Caco-2 (cell line): ENCODE measurements at regions not wholly inside any gene's neighbourhood (a gene's known extent, or its start where the extent isn't known, plus 50 kb on each side); places are given as distances from the start of the nearest gene placed in this dataset.
A peak's percentile ranks its signal among the peaks of the same experiment; 100 is the strongest.

Source experiments
- BruUV-seq: library from RNA; stranded (reverse); fragments of 400-500 nt; replicated peaks from 2 replicates; lab custom pipeline; 2021; lab: Mats Ljungman, UMichigan
- CTCF ChIA-PET: fragments of 300-600 bp; sonication (Branson Sonifier 250); formaldehyde crosslinking; loops from one replicate; lab custom pipeline; 2022; ENCODE audit warnings: antibody characterized with exemption; lab: Charles Lee
- POLR2A ChIA-PET: fragments of 300-600 bp; sonication (Branson Sonifier 250); formaldehyde crosslinking; loops from one replicate; lab custom pipeline; 2022; ENCODE audit warnings: antibody characterized with exemption; lab: Charles Lee
- DNase-seq, 2 experiments: peaks; one replicate each; pipeline versions ENCODE4 v3.0.0 to v3.0.0-alpha.2; 2020 to 2022
- H3K27me3 ChIP-seq: replicated peaks from 2 replicates; pipeline ENCODE4 v1.6.0; 2011; ENCODE audit warnings: low read length; ENCODE audit not compliant: control insufficient read depth, insufficient read depth
- H3K36me3 ChIP-seq: 2 replicates; pipeline ENCODE4 v1.5.1; 2011; ENCODE audit warnings: low read length; ENCODE audit not compliant: control insufficient read depth, insufficient read depth
- H3K4me1 ChIP-seq: fragments of 250-450 bp; sonication (Bioruptor Pico); 2 replicates; pipeline ENCODE4 v1.5.1; 2020; ENCODE audit warnings: mild to moderate bottlenecking
- H3K4me3 ChIP-seq: 2 replicates; pipeline ENCODE4 v1.5.1; 2011; ENCODE audit warnings: low read depth, mild to moderate bottlenecking, control low read depth, low read length
- H3K9me3 ChIP-seq: fragments of 250-450 bp; sonication (Bioruptor Pico); 2 replicates; pipeline ENCODE4 v1.5.1; 2020; ENCODE audit warnings: mild to moderate bottlenecking, moderate library complexity
- H3K27ac Mint-ChIP-seq: one replicate; pipeline ENCODE4 v1.8.0; 2022; ENCODE audit warnings: mixed read lengths; ENCODE audit not compliant: unreplicated experiment
- H3K27me3 Mint-ChIP-seq: one replicate; pipeline ENCODE4 v1.8.0; 2022; ENCODE audit warnings: mixed read lengths; ENCODE audit not compliant: insufficient read depth, unreplicated experiment
- H3K36me3 Mint-ChIP-seq: one replicate; pipeline ENCODE4 v1.8.0; 2022; ENCODE audit warnings: mild to moderate bottlenecking, mixed read lengths; ENCODE audit not compliant: insufficient read depth, unreplicated experiment
- H3K4me1 Mint-ChIP-seq: one replicate; pipeline ENCODE4 v1.8.0; 2022; ENCODE audit warnings: low read depth, mixed read lengths; ENCODE audit not compliant: unreplicated experiment
- H3K4me3 Mint-ChIP-seq: one replicate; pipeline ENCODE4 v1.8.0; 2022; ENCODE audit warnings: mild to moderate bottlenecking, moderate library complexity, mixed read lengths; ENCODE audit not compliant: unreplicated experiment
- H3K9me3 Mint-ChIP-seq: one replicate; pipeline ENCODE4 v1.8.0; 2022; ENCODE audit warnings: mixed read lengths; ENCODE audit not compliant: unreplicated experiment
- CTCF ChIP-seq, 2 experiments: fragments of 200-600 bp in 1 of 2; IDR thresholded peaks; 1 replicate in 1 of 2; 2 replicates in 1 of 2; pipeline versions ENCODE4 v1.5.1 to v1.8.0; 2011 to 2022; ENCODE audit warnings: antibody characterized with exemption in 1 of 2, control low read depth in 1 of 2, inconsistent platforms in 1 of 2, low read depth in 1 of 2, low read length in 1 of 2, mild to moderate bottlenecking in 1 of 2, moderate library complexity in 1 of 2; ENCODE audit not compliant: insufficient read depth in 1 of 2, severe bottlenecking in 1 of 2, unreplicated experiment in 1 of 2
- intact Hi-C: fragments of 100-400 bp; cut with micrococcal nuclease; formaldehyde crosslinking; loops from one replicate; pipeline ENCODE4 v1.10.0; 2022; ENCODE audit not compliant: unreplicated experiment

GRCh38 chr3:5799398-5799797 is 611.9 kb downstream of the EDEM1 start:
- Histone ChIP-seq H3K36me3 (no peaks in the 10 kb centered on the region), H3K9me3 (no peaks in the 10 kb centered on the region), H3K27me3 (no peaks in the 10 kb centered on the region), H3K4me1 (no peaks in the 10 kb centered on the region), H3K4me3 (no peak overlapping the region)
- no peaks in the 10 kb centered on the region for H3K4me1 Mint-ChIP-seq
- intact Hi-C loops, result no loop called here
- no peak for TF ChIP-seq CTCF (IDR thresholded peaks at IDR 0.05; ENCODE audit: insufficient read depth in 1 of 2, low read depth in 1 of 2, low read length in 1 of 2, severe bottlenecking in 1 of 2, unreplicated experiment in 1 of 2)
- no peak overlapping the region for H3K27ac Mint-ChIP-seq
- DNase-seq, result no peak
- no TSS peak for BruUV-seq
- H3K9me3 Mint-ChIP-seq, result no peaks in the 10 kb centered on the region
- no peaks in the 10 kb centered on the region for H3K36me3 Mint-ChIP-seq
- no peak overlapping the region for H3K4me3 Mint-ChIP-seq
- no peaks in the 10 kb centered on the region for H3K27me3 Mint-ChIP-seq
- ChIA-PET CTCF (interaction anchor here (0.6 kb wide), 1 partner anchor 24 kb away, joined by 5 read pairs; no protein-coding TSS in a partner anchor), POLR2A (no interaction called here)

GRCh38 chr3:5800965-5801364 is 613.5 kb downstream of the EDEM1 start:
- intact Hi-C loops, result no loop called here
- DNase-seq, result no peak
- Mint-ChIP-seq H3K36me3 (no peaks in the 10 kb centered on the region), H3K27ac (no peak overlapping the region), H3K9me3 (no peaks in the 10 kb centered on the region), H3K4me3 (no peak overlapping the region), H3K4me1 (no peaks in the 10 kb centered on the region), H3K27me3 (no peaks in the 10 kb centered on the region)
- no peaks in the 10 kb centered on the region for H3K9me3 ChIP-seq
- H3K36me3 ChIP-seq, result no peaks in the 10 kb centered on the region
- no peaks in the 10 kb centered on the region for H3K4me1 ChIP-seq
- H3K4me3 ChIP-seq, result no peak overlapping the region
- ChIA-PET POLR2A (no interaction called here), CTCF (no interaction called here)
- TF ChIP-seq CTCF (IDR thresholded peaks at IDR 0.05; ENCODE audit: insufficient read depth in 1 of 2, low read depth in 1 of 2, low read length in 1 of 2, severe bottlenecking in 1 of 2, unreplicated experiment in 1 of 2), result no peak
- no TSS peak for BruUV-seq
- no peaks in the 10 kb centered on the region for H3K27me3 ChIP-seq

- CTCF ChIA-PET, result no interaction called here
- no TSS peak for BruUV-seq
These were observed 618.7 kb downstream of the EDEM1 start for GRCh38 chr3:5806192-5806591.

More at GRCh38 chr3:5806192-5806591, 618.7 kb downstream of the EDEM1 start:
- Histone ChIP-seq H3K4me1 (no peaks in the 10 kb centered on the region), H3K27me3 (no peaks in the 10 kb centered on the region), H3K9me3 (no peaks in the 10 kb centered on the region), H3K4me3 (no peak overlapping the region), H3K36me3 (no peaks in the 10 kb centered on the region)
- no peaks in the 10 kb centered on the region for H3K4me1 Mint-ChIP-seq
- DNase-seq, result peak in 1 of 2 experiments; percentile 8
- H3K27me3 Mint-ChIP-seq, result peaks cover 4% of the 10 kb centered on the region
- no peaks in the 10 kb centered on the region for H3K9me3 Mint-ChIP-seq
- no peak overlapping the region for H3K27ac Mint-ChIP-seq
- TF ChIP-seq CTCF (IDR thresholded peaks at IDR 0.05; ENCODE audit: insufficient read depth in 1 of 2, low read depth in 1 of 2, low read length in 1 of 2, severe bottlenecking in 1 of 2, unreplicated experiment in 1 of 2), result peak; percentile 45 to 55
- POLR2A ChIA-PET, result no interaction called here
- no peak overlapping the region for H3K4me3 Mint-ChIP-seq
- intact Hi-C loops, result loop anchor here (1.0 to 5.0 kb wide), 3 partner anchors 283 to 993 kb away; no protein-coding TSS in a partner anchor
- no peaks in the 10 kb centered on the region for H3K36me3 Mint-ChIP-seq
